ENCODE measurements at regions not wholly inside any gene's neighbourhood (a gene's known extent, or its start where the extent isn't known, plus 50 kb on each side); places are given as distances from the start of the nearest gene placed in this dataset.

GRCh38 chr2:12027136-12027535 is 280.7 kb downstream of the LPIN1 start:
- DNase-seq = no peak
- intact Hi-C loops (cut with DNase I; ENCODE audit: low total_unique reads) = no loop called here
- no peak overlapping the region for H3K27ac ChIP-seq
- TF ChIP-seq POLR2A (IDR thresholded peaks at IDR 0.05) = no peak
- TF ChIP-seq CTCF (IDR thresholded peaks at IDR 0.05) = no peak
- H3K4me3 ChIP-seq = no peak overlapping the region
- 65 to 74% methylated on average over 2 of the region's 2 CpGs for WGBS, 2 donors
- H3K27me3 ChIP-seq = no peaks in the 10 kb centered on the region
- no peaks in the 10 kb centered on the region for H3K36me3 ChIP-seq (ENCODE audit: low read depth, missing control alignments)
- no peaks in the 10 kb centered on the region for H3K9me3 ChIP-seq
- peaks cover 4% of the 10 kb centered on the region for H3K4me1 ChIP-seq

DNA sequence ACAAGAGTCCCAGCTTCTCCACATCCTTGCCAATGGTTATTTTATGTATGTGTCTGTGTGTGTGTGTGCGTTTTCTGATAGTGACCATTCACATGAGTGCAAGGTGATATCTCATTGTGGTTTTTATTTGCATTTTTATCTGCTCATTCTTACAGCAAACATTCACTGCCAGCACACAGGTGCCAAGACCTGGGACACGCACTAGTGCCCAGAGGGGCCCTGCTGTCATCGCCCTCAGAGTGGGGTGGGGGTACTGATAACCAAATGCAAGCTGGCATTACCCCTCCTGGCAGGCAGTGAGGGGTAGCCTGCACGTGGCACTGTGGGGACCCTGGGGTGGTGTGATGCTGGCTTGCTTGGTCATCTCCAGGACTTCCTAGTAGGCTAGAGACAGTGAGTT is 285.4 kb downstream of the LPIN1 start:
- TF ChIP-seq CTCF (IDR thresholded peaks at IDR 0.05) (no peak), POLR2A (IDR thresholded peaks at IDR 0.05) (no peak)
- no peak for DNase-seq
- WGBS, 2 donors = 64 to 65% methylated on average over 4 of the region's 4 CpGs
- intact Hi-C loops (cut with DNase I; ENCODE audit: low total_unique reads) = no loop called here
- H3K9me3 ChIP-seq = no peaks in the 10 kb centered on the region
- no peaks in the 10 kb centered on the region for H3K36me3 ChIP-seq (ENCODE audit: low read depth, missing control alignments)
- H3K27ac ChIP-seq = no peak overlapping the region
- peaks cover 15% of the 10 kb centered on the region for H3K4me1 ChIP-seq
- H3K27me3 ChIP-seq = no peaks in the 10 kb centered on the region
- no peak overlapping the region for H3K4me3 ChIP-seq

GRCh38 chr2:12032398-12032797 is 286.0 kb downstream of the LPIN1 start:
- no peak for DNase-seq
- H3K27me3 ChIP-seq = no peaks in the 10 kb centered on the region
- no peaks in the 10 kb centered on the region for H3K36me3 ChIP-seq (ENCODE audit: low read depth, missing control alignments)
- no peak for TF ChIP-seq POLR2A (IDR thresholded peaks at IDR 0.05)
- no peak for TF ChIP-seq CTCF (IDR thresholded peaks at IDR 0.05)
- H3K9me3 ChIP-seq = no peaks in the 10 kb centered on the region
- H3K4me1 ChIP-seq = peaks cover 15% of the 10 kb centered on the region
- H3K27ac ChIP-seq = no peak overlapping the region
- intact Hi-C loops (cut with DNase I; ENCODE audit: low total_unique reads) = no loop called here
- 45 to 52% methylated on average over 3 of the region's 3 CpGs for WGBS, 2 donors
- no peak overlapping the region for H3K4me3 ChIP-seq

DNA sequence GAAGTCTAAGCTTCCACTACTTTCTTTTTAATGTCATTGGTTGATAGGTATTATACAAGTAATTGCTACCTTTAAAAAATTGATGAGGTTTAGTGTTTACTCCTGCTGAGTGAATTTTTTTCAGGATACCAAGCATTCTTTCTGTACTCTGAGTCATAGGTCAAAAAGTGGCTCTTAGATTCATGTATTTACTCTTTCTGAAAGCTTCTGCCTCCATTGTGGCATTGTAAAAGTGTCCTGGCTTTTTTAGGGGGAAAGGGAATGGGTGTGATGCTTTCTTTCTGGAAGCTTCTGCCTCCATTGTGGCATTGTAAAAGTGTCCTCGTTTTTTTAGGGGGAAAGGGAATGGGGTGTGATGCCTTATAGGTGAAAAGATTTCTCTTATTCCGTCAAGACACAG is 286.5 kb downstream of the LPIN1 start:
- Histone ChIP-seq H3K4me3 (no peak overlapping the region), H3K9me3 (no peaks in the 10 kb centered on the region), H3K36me3 (ENCODE audit: low read depth, missing control alignments) (no peaks in the 10 kb centered on the region), H3K27ac (no peak overlapping the region), H3K4me1 (peaks cover 15% of the 10 kb centered on the region), H3K27me3 (no peaks in the 10 kb centered on the region)
- TF ChIP-seq POLR2A (IDR thresholded peaks at IDR 0.05) (no peak), CTCF (IDR thresholded peaks at IDR 0.05) (no peak)
- WGBS, 2 donors = 50 to 53% methylated on average over 2 of the region's 2 CpGs
- intact Hi-C loops (cut with DNase I; ENCODE audit: low total_unique reads) = no loop called here
- DNase-seq = no peak

DNA sequence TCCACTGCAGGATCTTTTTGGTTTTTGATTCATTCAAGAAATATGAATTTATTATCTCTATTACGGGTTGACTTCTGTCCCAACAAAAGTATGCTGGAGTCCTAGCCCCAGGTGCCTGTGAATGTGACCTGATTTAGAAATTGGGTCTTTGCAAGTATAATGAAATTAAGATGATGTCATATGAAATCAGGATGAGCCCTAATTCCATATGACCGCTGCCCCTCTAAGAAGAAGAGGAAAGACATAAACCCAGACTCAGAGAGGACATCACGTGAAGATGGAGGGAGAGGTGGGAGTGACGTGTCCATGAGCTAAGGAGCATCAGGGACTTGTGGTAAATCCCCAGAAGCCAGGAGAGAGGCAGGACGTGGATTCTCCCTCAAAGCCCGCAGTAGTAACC is 287.1 kb downstream of the LPIN1 start:
- no peak for DNase-seq
- Histone ChIP-seq H3K4me3 (no peak overlapping the region), H3K36me3 (ENCODE audit: low read depth, missing control alignments) (no peaks in the 10 kb centered on the region), H3K27ac (no peak overlapping the region), H3K27me3 (no peaks in the 10 kb centered on the region), H3K4me1 (peaks cover 15% of the 10 kb centered on the region), H3K9me3 (no peaks in the 10 kb centered on the region)
- intact Hi-C loops (cut with DNase I; ENCODE audit: low total_unique reads) = no loop called here
- WGBS, 2 donors = 86 to 90% methylated on average over 6 of the region's 6 CpGs
- TF ChIP-seq CTCF (IDR thresholded peaks at IDR 0.05) (no peak), POLR2A (IDR thresholded peaks at IDR 0.05) (no peak)
